Thoracic aorta (tissue), 2 donors: ENCODE measurements at regions not wholly inside any gene's neighbourhood (a gene's known extent, or its start where the extent isn't known, plus 50 kb on each side); places are given as distances from the start of the nearest gene placed in this dataset.

Experiments used
- ATAC-seq: fragments of 150-250 bp; one replicate; pipeline ENCODE4 v1.8.0; 2017; ENCODE audit warnings: low read depth; ENCODE audit not compliant: insufficient number of reproducible peaks, low FRiP score
- DNase-seq: peaks from one replicate; pipeline ENCODE4 v3.0.0-alpha.2; 2020; ENCODE audit warnings: low spot score
- H3K27ac ChIP-seq, 2 donors: fragments of 200-600 bp; sonication (generic); 1 replicate in 1 of 2; 2 replicates in 1 of 2; pipeline ENCODE4 v1.5.1; 2016; ENCODE audit warnings: mild to moderate bottlenecking in 2 of 2, moderate library complexity in 2 of 2
- H3K27me3 ChIP-seq: fragments of 200-600 bp; sonication (generic); replicated peaks from 2 replicates; pipeline ENCODE4 v1.6.0; 2016; ENCODE audit warnings: mild to moderate bottlenecking; ENCODE audit not compliant: insufficient read depth
- H3K36me3 ChIP-seq: fragments of 200-600 bp; sonication (generic); one replicate; pipeline ENCODE4 v1.5.1; 2016
- H3K4me1 ChIP-seq, 2 donors: fragments of 200-600 bp; sonication (generic); 1 replicate in 1 of 2; 2 replicates in 1 of 2; pipeline versions ENCODE4 v1.5.1 to v1.6.0; 2016; ENCODE audit warnings: low read depth in 2 of 2, mild to moderate bottlenecking in 1 of 2; ENCODE audit not compliant: control insufficient read depth in 1 of 2
- H3K4me3 ChIP-seq: fragments of 200-600 bp; sonication (generic); 2 replicates; pipeline ENCODE4 v1.5.1; 2016; ENCODE audit warnings: mild to moderate bottlenecking
- H3K9me3 ChIP-seq: fragments of 200-600 bp; sonication (generic); 2 replicates; pipeline ENCODE4 v1.5.1; 2016
- CTCF ChIP-seq: fragments of 200-600 bp; sonication (generic); IDR thresholded peaks from one replicate; pipeline ENCODE4 v1.5.1; 2019; ENCODE audit warnings: antibody characterized with exemption

- ATAC-seq, result no peak
- no peak overlapping the region for H3K27ac ChIP-seq
- H3K36me3 ChIP-seq, result no peaks in the 10 kb centered on the region
- no peak overlapping the region for H3K4me3 ChIP-seq
- no peaks in the 10 kb centered on the region for H3K27me3 ChIP-seq
- DNase-seq, result no peak
- H3K9me3 ChIP-seq, result no peaks in the 10 kb centered on the region
- no peak for TF ChIP-seq CTCF
- no peaks in the 10 kb centered on the region for H3K4me1 ChIP-seq
Observed at GRCh38 chr13:70967564-70967963, 859.3 kb upstream of the KLHL1 start.

- no peak for ATAC-seq
- no peaks in the 10 kb centered on the region for H3K9me3 ChIP-seq
- H3K36me3 ChIP-seq, result no peaks in the 10 kb centered on the region
- no peak overlapping the region for H3K4me3 ChIP-seq
- TF ChIP-seq CTCF, result no peak
- DNase-seq, result no peak
- no peaks in the 10 kb centered on the region for H3K27me3 ChIP-seq
- H3K4me1 ChIP-seq, result no peaks in the 10 kb centered on the region
- no peak overlapping the region for H3K27ac ChIP-seq
Observed at GRCh38 chr13:70964874-70965273, 856.6 kb upstream of the KLHL1 start.

- DNase-seq, result no peak
- ATAC-seq, result no peak
- no peak for TF ChIP-seq CTCF
- H3K4me3 ChIP-seq, result no peak overlapping the region
- no peak overlapping the region for H3K27ac ChIP-seq
- no peaks in the 10 kb centered on the region for H3K36me3 ChIP-seq
- no peaks in the 10 kb centered on the region for H3K27me3 ChIP-seq
- H3K4me1 ChIP-seq, result no peaks in the 10 kb centered on the region
- no peaks in the 10 kb centered on the region for H3K9me3 ChIP-seq
Observed at GRCh38 chr13:70964124-70964523, 855.9 kb upstream of the KLHL1 start.

GRCh38 chr13:70960841-70961443 lies 852.7 kb upstream of the KLHL1 start:
- DNase-seq, result no peak
- no peaks in the 10 kb centered on the region for H3K4me1 ChIP-seq
- no peak for ATAC-seq
- no peak for TF ChIP-seq CTCF
- H3K4me3 ChIP-seq, result no peak overlapping the region
- H3K27me3 ChIP-seq, result no peaks in the 10 kb centered on the region
- no peaks in the 10 kb centered on the region for H3K9me3 ChIP-seq
- no peaks in the 10 kb centered on the region for H3K36me3 ChIP-seq
- H3K27ac ChIP-seq, result no peak overlapping the region

- Histone ChIP-seq H3K9me3 (no peaks in the 10 kb centered on the region), H3K4me1 (no peaks in the 10 kb centered on the region), H3K36me3 (no peaks in the 10 kb centered on the region), H3K4me3 (no peak overlapping the region), H3K27ac (no peak overlapping the region), H3K27me3 (no peaks in the 10 kb centered on the region)
- TF ChIP-seq CTCF, result no peak
- ATAC-seq (no peak), DNase-seq (no peak)
Observed at GRCh38 chr13:70959035-70959775, 851.0 kb upstream of the KLHL1 start.
